Body of pancreas (tissue), 4 donors: ENCODE measurements at regions not wholly inside any gene's neighbourhood (a gene's known extent, or its start where the extent isn't known, plus 50 kb on each side); places are given as distances from the start of the nearest gene placed in this dataset.

Source experiments
- CTCF ChIP-seq, 7 experiments: fragments of 450-650 bp in 4 of 7; fragments of 200-600 bp in 3 of 7; sonication (generic) in 3 of 7; IDR thresholded peaks; one replicate each; pipeline ENCODE4 v1.5.1; 2016 to 2019; ENCODE audit warnings: antibody characterized with exemption in 7 of 7
- POLR2A ChIP-seq, 3 donors: fragments of 450-650 bp; IDR thresholded peaks; one replicate each; pipeline ENCODE4 v1.6.1; 2016; ENCODE audit warnings: antibody characterized with exemption in 3 of 3, mild to moderate bottlenecking in 2 of 3

- TF ChIP-seq CTCF (IDR thresholded peaks at IDR 0.05) = no peak
- no peak for TF ChIP-seq POLR2A (IDR thresholded peaks at IDR 0.05)
Measured at GRCh38 chr18:11237066-11237465, 87.7 kb upstream of the PIEZO2 start.
